NCI-H1436 (cell line): ENCODE measurements at regions not wholly inside any gene's neighbourhood (a gene's known extent, or its start where the extent isn't known, plus 50 kb on each side); places are given as distances from the start of the nearest gene placed in this dataset.
"Not testable (repeated sequence)": the region's sequence is repeated elsewhere in the genome, so short reads cannot be mapped to it uniquely, and the experiment has no call there.

Experiments used
- DNase-seq: peaks from one replicate; lab custom pipeline; 2025; lab: John Stamatoyannopoulos, UW

GRCh38 chr14:53668897-53669296 lies 287.7 kb downstream of the BMP4 start:
- DNase-seq: no peak

- DNase-seq: no peak
Observed at GRCh38 chr14:53663709-53664108, 292.9 kb downstream of the BMP4 start.

GRCh38 chr14:53655080-53655785 lies 301.4 kb downstream of the BMP4 start:
- DNase-seq: no peak

- no peak for DNase-seq
Observed at GRCh38 chr14:53652068-53652467, 304.6 kb downstream of the BMP4 start.

GRCh38 chr14:53651096-53651740 lies 305.4 kb downstream of the BMP4 start:
- no peak for DNase-seq

- DNase-seq: no peak
Observed at GRCh38 chr14:53646925-53647324, 309.7 kb downstream of the BMP4 start.

GRCh38 chr14:53640695-53641094 lies 315.9 kb downstream of the BMP4 start:
- DNase-seq: no peak

- DNase-seq: no peak
Observed at GRCh38 chr14:53638966-53639365, 317.7 kb downstream of the BMP4 start.

- no peak for DNase-seq
Observed at GRCh38 chr14:53634793-53635192, 321.8 kb downstream of the BMP4 start.

- DNase-seq: peak; percentile 21
Observed at GRCh38 chr14:53630336-53630735, 326.3 kb downstream of the BMP4 start.

- DNase-seq: no peak
Observed at GRCh38 chr14:53628732-53629430, 327.7 kb downstream of the BMP4 start.

- no peak for DNase-seq
Observed at GRCh38 chr14:53628261-53628660, 328.4 kb downstream of the BMP4 start.

GRCh38 chr14:53626761-53627160 lies 329.9 kb downstream of the BMP4 start:
- no peak for DNase-seq

- DNase-seq: no peak
Observed at GRCh38 chr14:53622447-53622846, 334.2 kb downstream of the BMP4 start.

GRCh38 chr14:53621921-53622320 lies 334.7 kb downstream of the BMP4 start:
- no peak for DNase-seq

GRCh38 chr14:53621433-53621832 lies 335.2 kb downstream of the BMP4 start:
- no peak for DNase-seq

GRCh38 chr14:53620890-53621289 lies 335.7 kb downstream of the BMP4 start:
- no peak for DNase-seq

- DNase-seq: no peak
Observed at GRCh38 chr14:53620317-53620716, 336.3 kb downstream of the BMP4 start.

- DNase-seq: no peak
Observed at GRCh38 chr14:53619691-53620231, 336.9 kb downstream of the BMP4 start.

GRCh38 chr14:53616536-53616935 lies 340.1 kb downstream of the BMP4 start:
- DNase-seq: not testable (repeated sequence)

- DNase-seq: no peak
Observed at GRCh38 chr14:53615252-53615651, 341.4 kb downstream of the BMP4 start.

GRCh38 chr14:53613404-53614253 lies 343.0 kb downstream of the BMP4 start:
- no peak for DNase-seq
